GM21717 (cell line): ENCODE measurements at regions not wholly inside any gene's neighbourhood (a gene's known extent, or its start where the extent isn't known, plus 50 kb on each side); places are given as distances from the start of the nearest gene placed in this dataset.

Source experiments
- ATAC-seq: cut with Tn5 transposase; IDR thresholded peaks from one replicate; pipeline ENCODE4 v1.9.1; 2021; ENCODE audit warnings: mild to moderate bottlenecking, moderate library complexity; ENCODE audit not compliant: unreplicated experiment

DNA sequence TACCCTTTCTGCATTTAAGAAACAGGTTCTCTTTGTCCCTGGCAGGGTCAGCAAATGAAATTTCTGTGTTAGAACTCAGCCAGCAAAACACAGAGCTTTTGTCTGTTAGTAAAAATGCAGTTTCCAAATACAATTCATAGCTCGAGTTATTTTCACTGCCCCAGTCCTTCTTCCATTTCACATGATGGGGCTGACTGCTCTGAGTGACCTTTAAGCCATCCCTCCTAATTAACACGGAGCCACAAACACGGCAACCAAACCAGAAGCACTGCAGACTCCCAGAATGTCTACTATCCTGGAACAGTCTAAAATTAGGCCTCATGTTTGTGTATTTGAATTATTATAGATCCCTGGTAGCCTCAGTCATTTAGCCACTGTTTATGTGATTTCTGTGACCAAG is 99.1 kb upstream of the RGS4 start:
- no peak for ATAC-seq

DNA sequence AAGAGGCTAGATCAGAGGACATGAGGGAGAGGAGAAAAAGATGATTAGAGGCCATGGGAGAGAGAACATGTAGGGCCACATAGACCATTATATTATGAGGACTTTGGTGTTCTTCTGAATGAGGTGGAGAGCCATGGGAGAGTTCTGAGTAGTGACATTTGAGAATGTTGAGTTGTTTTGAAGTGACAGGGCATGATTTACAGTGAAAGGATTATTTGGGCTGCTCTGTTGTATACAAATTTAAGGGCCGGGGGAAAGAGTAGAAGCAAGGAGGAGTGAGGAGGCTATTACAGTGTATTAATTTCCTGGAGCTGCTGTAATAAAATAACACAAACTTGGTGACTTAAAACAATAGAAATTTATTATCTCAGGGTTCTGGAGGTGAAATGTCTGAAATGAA is 102.5 kb upstream of the RGS4 start:
- ATAC-seq, result no peak

- ATAC-seq, result no peak
These were observed 103.9 kb upstream of the CCDC190 start for GRCh38 chr1:162964901-162965300.

- no peak for ATAC-seq
These were observed 95.9 kb upstream of the CCDC190 start for GRCh38 chr1:162956922-162957321.

DNA sequence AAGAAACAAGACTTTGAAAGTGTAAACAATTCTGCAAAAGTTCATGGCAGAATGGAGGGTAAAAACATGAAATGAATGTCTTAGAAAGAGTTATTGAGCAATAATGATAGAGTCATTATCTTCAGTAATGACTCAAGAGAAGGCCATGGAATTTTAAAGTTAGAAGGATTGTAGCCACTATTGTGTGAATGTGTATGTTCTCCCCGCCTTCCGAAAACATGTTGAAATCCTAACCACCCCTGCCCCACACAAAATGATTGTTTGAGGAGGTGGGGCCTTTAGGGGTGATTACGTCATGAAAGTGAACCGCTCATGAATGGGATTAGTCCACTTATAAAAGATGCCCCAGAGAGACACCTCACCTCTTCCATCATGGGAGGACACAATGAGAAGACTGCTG is 93.8 kb upstream of the CCDC190 start:
- ATAC-seq, result no peak

- no peak for ATAC-seq
These were observed 92.0 kb upstream of the CCDC190 start for GRCh38 chr1:162952956-162953355.

DNA sequence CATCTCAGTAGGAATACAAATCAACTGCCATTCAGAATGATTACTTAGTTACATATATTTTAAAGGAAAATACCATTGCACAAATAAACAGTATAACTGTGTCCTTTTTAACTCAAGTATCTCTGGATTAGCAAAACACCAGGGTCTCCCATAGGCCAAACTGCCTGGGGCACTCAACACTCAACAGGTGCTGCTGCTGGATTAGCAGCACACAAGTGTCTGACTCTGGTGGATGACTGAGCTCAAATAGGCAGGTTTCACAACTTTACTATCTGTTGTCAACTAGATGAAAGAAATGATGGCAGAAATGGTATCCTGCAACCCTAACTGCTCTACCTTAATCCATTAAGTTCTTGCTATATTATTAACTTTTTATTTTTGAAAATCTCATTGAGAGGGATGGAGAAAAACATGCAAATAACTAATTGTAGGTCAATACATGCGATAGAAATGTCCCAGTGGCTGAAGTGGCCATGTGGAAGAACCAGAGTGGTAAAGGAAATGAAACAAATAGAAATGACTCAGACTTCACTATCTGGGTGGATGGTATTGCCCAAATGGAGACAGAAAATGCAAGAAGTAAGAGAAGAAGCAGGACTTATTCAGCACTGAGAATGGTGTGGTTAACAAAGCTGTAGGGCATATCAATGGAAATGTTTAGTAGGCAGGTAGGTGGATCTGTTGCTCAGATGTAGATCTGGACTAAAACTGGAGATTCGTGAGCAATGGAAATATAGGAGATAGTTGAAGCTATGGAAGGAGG is 90.8 kb upstream of the CCDC190 start:
- peak; percentile 95 for ATAC-seq

- ATAC-seq, result no peak
These were observed 89.2 kb upstream of the CCDC190 start for GRCh38 chr1:162950187-162950586.

- ATAC-seq, result no peak
These were observed 85.7 kb upstream of the CCDC190 start for GRCh38 chr1:162946701-162947100.

GRCh38 chr1:162944974-162945674 is 84.1 kb upstream of the CCDC190 start:
- ATAC-seq, result no peak

- ATAC-seq, result no peak
These were observed 82.6 kb upstream of the CCDC190 start for GRCh38 chr1:162943622-162944021.

- no peak for ATAC-seq
These were observed 82.1 kb upstream of the CCDC190 start for GRCh38 chr1:162942916-162943559.

GRCh38 chr1:162941024-162941423 is 80.0 kb upstream of the CCDC190 start:
- ATAC-seq, result no peak

DNA sequence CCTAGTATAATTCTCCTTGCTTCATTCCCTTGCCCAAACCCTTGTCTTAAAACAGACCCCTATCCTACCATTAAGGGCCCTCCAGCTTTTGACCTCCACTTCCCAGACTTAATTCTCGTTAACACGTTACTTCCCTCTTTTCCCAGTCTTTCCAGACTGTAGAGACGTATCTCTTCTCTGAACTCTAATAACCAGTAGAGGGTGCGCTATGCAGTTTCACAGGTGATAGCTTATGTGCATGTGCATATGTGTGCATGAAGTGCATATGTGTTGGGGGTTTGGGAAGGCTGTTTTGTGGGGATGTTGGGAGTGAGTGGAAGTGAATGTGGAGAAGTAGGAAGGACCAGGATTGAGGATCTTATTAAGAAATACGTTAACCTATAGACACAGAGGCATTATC is 78.1 kb upstream of the CCDC190 start:
- ATAC-seq, result no peak

GRCh38 chr1:162937716-162938395 is 76.9 kb upstream of the CCDC190 start:
- no peak for ATAC-seq

DNA sequence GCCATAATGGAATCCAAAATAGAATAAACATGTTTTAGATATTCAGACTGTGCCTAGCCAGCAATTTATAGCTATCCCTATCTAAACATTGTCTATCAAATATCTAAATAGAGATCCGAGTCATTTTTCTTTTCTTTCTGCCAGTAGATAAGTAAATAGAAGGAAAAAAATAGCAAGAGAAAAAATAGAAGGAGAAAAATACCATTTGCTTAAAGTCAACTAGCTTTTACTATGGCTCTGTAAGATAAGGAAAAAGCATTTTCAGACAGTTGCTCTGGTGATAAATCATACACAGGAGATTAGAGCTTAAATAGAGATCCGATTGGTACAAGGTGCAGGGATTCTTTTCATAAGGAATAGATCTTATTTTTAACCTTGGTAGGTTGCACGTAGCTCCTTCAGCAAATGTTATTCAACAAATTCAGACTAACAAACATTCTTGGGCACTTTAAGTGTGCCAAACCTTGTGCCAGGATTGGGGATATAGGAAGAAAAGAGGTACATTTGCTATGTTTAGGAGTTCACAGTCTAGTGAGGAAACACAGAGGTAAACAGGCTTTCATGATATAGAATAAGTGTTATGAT is 70.1 kb upstream of the CCDC190 start:
- no peak for ATAC-seq

- no peak for ATAC-seq
These were observed 69.6 kb upstream of the CCDC190 start for GRCh38 chr1:162930532-162930931.

GRCh38 chr1:162929177-162929576 is 68.2 kb upstream of the CCDC190 start:
- ATAC-seq, result no peak

- ATAC-seq, result no peak
These were observed 67.2 kb upstream of the CCDC190 start for GRCh38 chr1:162928141-162928540.

GRCh38 chr1:162927421-162927820 is 66.4 kb upstream of the CCDC190 start:
- no peak for ATAC-seq

- no peak for ATAC-seq
These were observed 65.9 kb upstream of the CCDC190 start for GRCh38 chr1:162926906-162927305.
